ENCODE measurements at regions not wholly inside any gene's neighbourhood (a gene's known extent, or its start where the extent isn't known, plus 50 kb on each side); places are given as distances from the start of the nearest gene placed in this dataset.

GRCh38 chr7:43018446-43018845 is 86.3 kb downstream of the MRPL32 start:
- TF ChIP-seq MAX (IDR thresholded peaks at IDR 0.05) (no peak), CREB1 (IDR thresholded peaks at IDR 0.05; ENCODE audit: low read depth) (no peak), NFIC (IDR thresholded peaks at IDR 0.05) (0 out of 2 replicates have a peak, but pooled peaks have one; percentile 21), YY1 (IDR thresholded peaks at IDR 0.05; ENCODE audit: low read depth) (no peak), TAF1 (IDR thresholded peaks at IDR 0.05; ENCODE audit: low read depth) (no peak), USF1 (IDR thresholded peaks at IDR 0.05) (no peak)

- TF ChIP-seq ZBTB7A (IDR thresholded peaks at IDR 0.05; ENCODE audit: low read depth) (no peak), RAD21 (IDR thresholded peaks at IDR 0.05; ENCODE audit: low read depth) (no peak), TAF1 (IDR thresholded peaks at IDR 0.05; ENCODE audit: low read depth) (no peak), EP300 (IDR thresholded peaks at IDR 0.05; ENCODE audit: borderline replicate concordance) (no peak), EGR1 (IDR thresholded peaks at IDR 0.05) (no peak), TCF12 (IDR thresholded peaks at IDR 0.05; ENCODE audit: low read depth) (no peak)
Observed at GRCh38 chr7:43021431-43021830, 89.3 kb downstream of the MRPL32 start.

GRCh38 chr7:43022008-43022407 is 89.8 kb downstream of the MRPL32 start:
- TF ChIP-seq ZBTB7A (IDR thresholded peaks at IDR 0.05; ENCODE audit: low read depth) (no peak), EP300 (IDR thresholded peaks at IDR 0.05; ENCODE audit: borderline replicate concordance) (no peak), TCF12 (IDR thresholded peaks at IDR 0.05; ENCODE audit: low read depth) (no peak), CEBPB (IDR thresholded peaks at IDR 0.05) (no peak), CREB1 (IDR thresholded peaks at IDR 0.05; ENCODE audit: low read depth) (no peak)

GRCh38 chr7:43033369-43033768 is 79.1 kb upstream of the HECW1 start:
- TF ChIP-seq RAD21 (IDR thresholded peaks at IDR 0.05; ENCODE audit: low read depth) (no peak), EP300 (IDR thresholded peaks at IDR 0.05; ENCODE audit: borderline replicate concordance) (no peak), CREB1 (IDR thresholded peaks at IDR 0.05; ENCODE audit: low read depth) (no peak), NFIC (IDR thresholded peaks at IDR 0.05) (no peak)

GRCh38 chr7:43034535-43035002 is 77.9 kb upstream of the HECW1 start:
- TF ChIP-seq EP300 (IDR thresholded peaks at IDR 0.05; ENCODE audit: borderline replicate concordance): no peak
- no peak for TF ChIP-seq REST (IDR thresholded peaks at IDR 0.05; ENCODE audit: low read depth)
- no peak for TF ChIP-seq CREB1 (IDR thresholded peaks at IDR 0.05; ENCODE audit: low read depth)
- TF ChIP-seq FOXM1 (IDR thresholded peaks at IDR 0.05; ENCODE audit: borderline replicate concordance, low read depth): no peak
- no peak for TF ChIP-seq USF1 (IDR thresholded peaks at IDR 0.05)
- TF ChIP-seq YY1 (IDR thresholded peaks at IDR 0.05; ENCODE audit: low read depth): no peak
- no peak for TF ChIP-seq MAX (IDR thresholded peaks at IDR 0.05)
- TF ChIP-seq ZBTB7A (IDR thresholded peaks at IDR 0.05; ENCODE audit: low read depth): no peak
- no peak for TF ChIP-seq EGR1 (IDR thresholded peaks at IDR 0.05)
- no peak for TF ChIP-seq RAD21 (IDR thresholded peaks at IDR 0.05; ENCODE audit: low read depth)
- TF ChIP-seq TEAD4 (IDR thresholded peaks at IDR 0.05): no peak
- no peak for TF ChIP-seq CEBPB (IDR thresholded peaks at IDR 0.05)
- TF ChIP-seq TAF1 (IDR thresholded peaks at IDR 0.05; ENCODE audit: low read depth): no peak

- TF ChIP-seq TCF12 (IDR thresholded peaks at IDR 0.05; ENCODE audit: low read depth) (no peak), ZBTB7A (IDR thresholded peaks at IDR 0.05; ENCODE audit: low read depth) (no peak), EP300 (IDR thresholded peaks at IDR 0.05; ENCODE audit: borderline replicate concordance) (no peak), CEBPB (IDR thresholded peaks at IDR 0.05) (no peak), NFIC (IDR thresholded peaks at IDR 0.05) (no peak), TEAD4 (IDR thresholded peaks at IDR 0.05) (no peak), CREB1 (IDR thresholded peaks at IDR 0.05; ENCODE audit: low read depth) (no peak), RAD21 (IDR thresholded peaks at IDR 0.05; ENCODE audit: low read depth) (no peak), FOXM1 (IDR thresholded peaks at IDR 0.05; ENCODE audit: borderline replicate concordance, low read depth) (no peak), REST (IDR thresholded peaks at IDR 0.05; ENCODE audit: low read depth) (no peak)
Observed at GRCh38 chr7:43037531-43037930, 74.9 kb upstream of the HECW1 start.

GRCh38 chr7:43038254-43038653 is 74.2 kb upstream of the HECW1 start:
- TF ChIP-seq FOXM1 (IDR thresholded peaks at IDR 0.05; ENCODE audit: borderline replicate concordance, low read depth) (no peak), YY1 (IDR thresholded peaks at IDR 0.05; ENCODE audit: low read depth) (no peak), ZBTB7A (IDR thresholded peaks at IDR 0.05; ENCODE audit: low read depth) (no peak), REST (IDR thresholded peaks at IDR 0.05; ENCODE audit: low read depth) (no peak), USF1 (IDR thresholded peaks at IDR 0.05) (no peak), CREB1 (IDR thresholded peaks at IDR 0.05; ENCODE audit: low read depth) (no peak), MAX (IDR thresholded peaks at IDR 0.05) (no peak), RAD21 (IDR thresholded peaks at IDR 0.05; ENCODE audit: low read depth) (no peak), EGR1 (IDR thresholded peaks at IDR 0.05) (no peak), TEAD4 (IDR thresholded peaks at IDR 0.05) (no peak), TAF1 (IDR thresholded peaks at IDR 0.05; ENCODE audit: low read depth) (no peak), CEBPB (IDR thresholded peaks at IDR 0.05) (no peak), TCF12 (IDR thresholded peaks at IDR 0.05; ENCODE audit: low read depth) (no peak), EP300 (IDR thresholded peaks at IDR 0.05; ENCODE audit: borderline replicate concordance) (no peak), NFIC (IDR thresholded peaks at IDR 0.05) (no peak)

Measured in Ishikawa (cell line).